ENCODE measurements at regions not wholly inside any gene's neighbourhood (a gene's known extent, or its start where the extent isn't known, plus 50 kb on each side); places are given as distances from the start of the nearest gene placed in this dataset.

- DNase-seq (ENCODE audit: low read depth in 2 of 2), result peak in 1 of 2 donors; percentile 1
Observed at GRCh38 chr3:110738531-110738930, 333.1 kb upstream of the NECTIN3 start.

DNA sequence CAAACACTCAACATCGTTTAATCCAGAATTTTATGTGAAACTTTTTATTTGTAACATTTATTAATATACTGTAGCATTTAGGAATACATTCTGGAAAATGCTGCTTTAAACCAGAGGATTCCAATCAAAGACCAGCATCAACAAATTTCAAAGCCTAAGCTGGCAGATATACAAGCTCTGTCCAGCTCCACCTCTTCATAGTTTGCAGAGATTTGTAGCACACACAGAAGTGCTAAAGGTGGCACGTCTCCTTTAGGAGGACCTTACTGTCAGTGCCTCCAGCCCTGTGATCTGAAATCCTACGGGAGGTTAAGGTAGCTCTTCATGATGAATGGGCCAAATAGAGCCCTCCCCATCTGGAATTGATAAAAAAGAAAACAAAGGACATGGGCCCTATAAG lies 329.7 kb upstream of the NECTIN3 start:
- no peak for DNase-seq (ENCODE audit: low read depth in 2 of 2)

GRCh38 chr3:110743202-110743601 lies 328.4 kb upstream of the NECTIN3 start:
- DNase-seq (ENCODE audit: low read depth in 2 of 2), result no peak

DNA sequence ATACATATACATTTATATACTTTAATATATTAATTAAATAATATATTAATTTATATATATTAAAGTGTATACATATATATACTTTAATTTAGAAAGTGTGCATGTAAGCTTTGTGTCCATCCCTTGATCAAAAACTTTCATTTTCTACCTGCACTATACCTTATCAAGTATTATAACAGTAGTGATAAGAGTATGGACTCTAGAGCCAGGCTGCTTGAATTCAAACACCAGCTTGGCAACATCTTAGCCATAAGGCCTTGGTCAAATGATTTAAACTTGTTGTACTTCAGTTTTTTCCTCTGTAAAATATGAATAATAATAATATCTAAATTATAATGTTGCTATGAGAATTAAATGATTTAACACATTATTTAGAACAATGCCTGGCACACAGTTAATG lies 327.6 kb upstream of the NECTIN3 start:
- DNase-seq (ENCODE audit: low read depth in 2 of 2), result no peak

- DNase-seq (ENCODE audit: low read depth in 2 of 2), result no peak
Observed at GRCh38 chr3:110744723-110745122, 326.9 kb upstream of the NECTIN3 start.

- DNase-seq (ENCODE audit: low read depth in 2 of 2), result no peak
Observed at GRCh38 chr3:110749006-110749405, 322.6 kb upstream of the NECTIN3 start.

DNA sequence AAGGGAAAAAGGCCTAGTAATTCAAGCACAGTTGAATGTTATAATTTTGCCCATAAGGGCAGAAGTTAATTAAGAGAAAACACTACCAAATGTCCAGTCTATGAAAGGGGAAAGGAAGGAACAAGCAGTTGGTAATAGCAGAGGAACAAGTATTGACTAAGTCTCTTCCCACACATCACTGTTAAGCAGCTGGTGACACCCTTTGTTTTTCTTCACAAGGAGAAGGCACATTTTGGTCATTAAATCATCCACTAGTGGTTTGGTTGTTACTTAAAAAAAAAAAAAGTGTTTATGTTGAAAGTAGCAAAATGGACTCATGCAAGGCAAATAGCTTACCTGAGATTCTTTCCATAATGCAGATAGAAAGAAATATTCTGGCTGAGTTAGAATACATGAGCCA lies 321.4 kb upstream of the NECTIN3 start:
- no peak for DNase-seq (ENCODE audit: low read depth in 2 of 2)

DNA sequence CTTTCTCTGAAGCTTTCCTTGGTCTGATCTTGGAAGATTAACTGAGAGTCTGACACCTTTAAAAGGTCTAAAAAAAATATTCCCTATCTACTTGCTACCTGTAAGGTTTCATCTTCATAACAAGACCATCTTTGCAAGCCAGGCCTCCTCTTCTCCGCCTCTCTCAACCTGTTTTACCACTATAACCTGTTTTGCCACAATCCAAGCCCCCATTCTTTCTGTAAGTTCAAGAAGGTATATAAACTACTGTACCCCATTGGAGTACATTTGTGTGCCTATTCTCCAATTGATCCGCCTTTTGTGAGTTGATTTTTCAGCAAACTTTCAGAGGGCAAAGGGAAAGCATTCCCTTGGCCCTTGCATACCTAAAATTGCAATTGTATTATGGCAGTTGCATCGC lies 319.3 kb upstream of the NECTIN3 start:
- no peak for DNase-seq (ENCODE audit: low read depth in 2 of 2)

- no peak for DNase-seq (ENCODE audit: low read depth in 2 of 2)
Observed at GRCh38 chr3:110753516-110753915, 318.1 kb upstream of the NECTIN3 start.

- DNase-seq (ENCODE audit: low read depth in 2 of 2), result no peak
Observed at GRCh38 chr3:110754212-110754916, 317.3 kb upstream of the NECTIN3 start.

- no peak for DNase-seq (ENCODE audit: low read depth in 2 of 2)
Observed at GRCh38 chr3:110755345-110755744, 316.3 kb upstream of the NECTIN3 start.

- DNase-seq (ENCODE audit: low read depth in 2 of 2), result no peak
Observed at GRCh38 chr3:110756705-110757104, 314.9 kb upstream of the NECTIN3 start.

DNA sequence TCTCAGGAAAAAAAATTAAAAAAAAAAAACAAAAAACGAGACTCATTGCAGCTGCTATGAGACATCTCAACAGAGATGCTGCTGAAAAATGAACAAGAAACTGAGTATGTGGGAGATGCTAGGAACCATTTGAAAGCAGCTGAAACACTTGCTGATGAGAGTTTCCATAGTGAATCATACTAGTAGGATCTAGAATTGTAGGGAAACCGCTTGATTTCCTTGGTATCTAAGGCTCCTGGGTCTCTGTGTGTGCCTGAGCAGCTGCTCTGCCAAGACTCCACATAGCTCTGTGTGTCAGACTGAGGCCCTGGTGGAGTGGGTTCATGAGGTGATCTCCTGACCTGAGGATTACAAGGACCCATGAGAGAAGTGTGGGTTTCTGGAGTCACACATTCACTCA lies 313.4 kb upstream of the NECTIN3 start:
- no peak for DNase-seq (ENCODE audit: low read depth in 2 of 2)

DNA sequence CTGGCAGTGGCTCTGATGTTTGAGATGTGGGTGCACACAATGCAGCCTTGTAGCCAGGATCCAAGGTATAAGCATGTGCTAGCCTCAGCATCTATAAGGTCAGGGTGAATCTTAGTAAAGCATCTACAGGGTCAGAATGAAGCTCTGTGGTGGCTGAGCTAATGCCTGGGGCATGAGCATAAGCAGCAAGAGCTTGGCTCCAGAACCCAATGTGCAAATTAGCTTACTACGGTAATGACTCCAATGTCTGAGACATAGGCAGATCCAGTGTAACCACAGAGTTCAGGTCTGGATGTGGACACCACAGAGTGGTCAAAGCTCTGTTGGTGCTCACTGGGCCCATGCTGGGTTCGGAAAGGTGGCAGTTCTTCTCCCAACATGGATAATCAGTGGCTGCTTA lies 304.5 kb upstream of the NECTIN3 start:
- DNase-seq (ENCODE audit: low read depth in 2 of 2), result no peak

DNA sequence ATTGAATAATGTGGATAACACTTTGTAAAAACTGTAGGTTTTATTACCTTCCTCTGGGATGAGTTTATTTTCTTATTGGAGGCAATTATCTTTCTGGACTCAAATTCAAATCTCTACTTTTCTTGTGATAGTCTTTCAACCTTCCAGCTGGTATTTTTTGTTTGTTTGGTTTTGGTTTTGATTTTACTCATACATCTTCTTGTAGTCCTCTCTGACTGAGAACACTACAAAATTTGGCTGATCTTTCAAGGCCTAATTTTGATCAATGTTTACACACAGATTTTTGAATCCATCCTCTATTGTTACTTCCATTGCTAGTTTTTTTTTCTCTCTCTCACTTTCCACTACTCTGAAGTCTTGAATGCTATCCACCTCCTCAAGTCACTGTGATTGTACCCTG lies 303.8 kb upstream of the NECTIN3 start:
- no peak for DNase-seq (ENCODE audit: low read depth in 2 of 2)

GRCh38 chr3:110773413-110773954 lies 298.1 kb upstream of the NECTIN3 start:
- peak in 1 of 2 donors; percentile 62 for DNase-seq (ENCODE audit: low read depth in 2 of 2)

- peak in 1 of 2 donors; percentile 58 for DNase-seq (ENCODE audit: low read depth in 2 of 2)
Observed at GRCh38 chr3:110774496-110775265, 296.9 kb upstream of the NECTIN3 start.

GRCh38 chr3:110779581-110779980 lies 292.0 kb upstream of the NECTIN3 start:
- DNase-seq (ENCODE audit: low read depth in 2 of 2), result no peak

- DNase-seq (ENCODE audit: low read depth in 2 of 2), result no peak
Observed at GRCh38 chr3:110783541-110783940, 288.1 kb upstream of the NECTIN3 start.

GRCh38 chr3:110788794-110789193 lies 282.8 kb upstream of the NECTIN3 start:
- no peak for DNase-seq (ENCODE audit: low read depth in 2 of 2)

DNA sequence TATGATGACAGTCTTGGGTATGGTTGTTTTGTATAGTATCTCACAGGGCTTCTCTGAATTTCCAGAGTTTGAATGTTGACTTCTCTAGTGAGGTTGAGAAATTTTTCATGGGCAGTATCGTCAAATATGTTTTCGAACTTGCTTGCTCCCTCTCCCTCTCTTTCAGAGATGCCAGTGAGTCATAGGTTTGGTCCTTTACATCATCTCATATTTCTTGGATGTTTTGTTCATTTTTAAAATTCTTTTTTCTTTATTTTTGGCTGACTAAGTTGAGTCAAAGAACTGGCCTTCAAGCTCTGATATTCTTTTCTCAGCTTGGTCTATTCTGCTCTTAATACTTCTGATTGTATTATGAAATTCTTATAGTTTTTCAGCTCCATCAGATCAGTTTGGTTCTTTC lies 282.3 kb upstream of the NECTIN3 start:
- no peak for DNase-seq (ENCODE audit: low read depth in 2 of 2)

DNA sequence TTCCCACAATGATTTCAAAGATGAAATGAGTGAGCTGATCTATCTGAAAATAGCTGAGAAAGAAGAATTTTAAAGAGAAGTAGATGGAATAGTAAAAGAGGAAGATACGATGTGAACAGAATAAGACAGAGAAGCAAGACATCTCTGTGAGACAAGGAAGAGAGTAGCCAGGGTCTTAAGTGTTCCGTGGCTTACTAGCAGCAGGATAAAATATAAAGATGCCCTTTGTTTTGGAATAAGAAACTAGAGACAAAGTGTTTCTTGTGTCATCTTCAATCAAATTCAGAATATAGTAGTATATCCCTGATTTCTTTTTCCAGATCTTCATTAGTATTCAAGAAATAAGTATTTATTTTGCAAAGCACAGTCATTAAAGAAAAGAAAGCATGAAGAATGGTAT lies 281.0 kb upstream of the NECTIN3 start:
- DNase-seq (ENCODE audit: low read depth in 2 of 2), result no peak

Data from lung microvascular endothelial cell (primary cell).